Activated T-cell treated with anti-CD3 and anti-CD28 coated beads for 4 hours (primary cell): ENCODE measurements at regions not wholly inside any gene's neighbourhood (a gene's known extent, or its start where the extent isn't known, plus 50 kb on each side); places are given as distances from the start of the nearest gene placed in this dataset.

ENCODE experiments used
- DNase-seq: peaks from one replicate; pipeline ENCODE4 v3.0.0-alpha.2; 2020

- no peak for DNase-seq
Observed at GRCh38 chr2:37550190-37550589, 121.3 kb downstream of the CDC42EP3 start.

DNA sequence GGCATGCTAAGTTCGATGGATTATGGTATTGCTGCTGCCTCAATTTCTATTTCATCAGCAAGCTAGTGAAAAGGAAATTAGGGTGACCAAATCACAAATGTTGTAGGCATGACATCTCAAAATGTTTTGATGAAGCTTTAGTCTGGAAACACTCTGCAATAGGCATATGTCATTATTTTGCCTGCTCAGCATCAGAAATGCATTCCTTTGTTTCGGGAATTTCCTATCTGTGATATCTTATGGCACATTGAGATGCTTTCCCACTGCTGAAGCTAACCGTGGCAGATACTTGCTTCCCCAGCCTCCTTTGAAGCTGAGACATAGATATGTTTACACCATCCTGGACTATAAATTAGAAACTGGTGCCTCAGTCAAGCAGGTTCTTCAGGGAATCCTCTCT, 119.7 kb downstream of the CDC42EP3 start:
- DNase-seq: no peak

GRCh38 chr2:37552339-37552738, 119.1 kb downstream of the CDC42EP3 start:
- no peak for DNase-seq

DNA sequence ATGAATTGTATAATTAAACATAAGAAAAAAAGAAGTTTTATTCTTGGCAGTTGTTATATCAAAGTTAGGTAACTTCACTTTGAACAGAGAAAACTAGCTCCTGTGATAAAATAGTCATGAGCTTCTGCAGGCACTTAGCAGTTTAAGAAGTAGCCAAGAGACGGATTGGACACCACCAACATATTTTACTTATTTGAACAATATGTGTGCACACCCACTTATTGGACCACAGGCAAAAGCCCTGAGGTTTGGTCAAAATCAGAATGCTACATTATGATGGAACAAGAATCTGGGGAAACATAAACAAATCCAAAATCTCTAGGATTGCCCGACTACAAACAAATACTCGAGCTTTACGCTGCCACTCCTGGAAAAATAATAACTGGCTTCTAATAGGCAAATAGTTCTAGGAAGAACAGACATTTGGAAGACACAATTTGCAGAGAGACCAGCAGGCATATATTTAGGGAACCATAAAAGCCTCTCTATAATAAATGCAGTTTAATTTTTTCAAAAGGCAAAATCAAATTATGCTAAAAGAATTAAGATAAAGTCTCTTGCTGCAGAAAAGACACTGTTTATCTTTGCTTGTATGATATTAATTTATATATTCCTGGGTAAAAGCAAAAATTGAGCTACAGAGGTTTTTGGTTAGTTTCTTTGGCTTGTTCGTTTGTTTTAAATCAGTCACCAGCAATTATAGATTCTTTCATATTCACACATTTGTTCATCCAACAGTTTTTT, 117.9 kb downstream of the CDC42EP3 start:
- no peak for DNase-seq

DNA sequence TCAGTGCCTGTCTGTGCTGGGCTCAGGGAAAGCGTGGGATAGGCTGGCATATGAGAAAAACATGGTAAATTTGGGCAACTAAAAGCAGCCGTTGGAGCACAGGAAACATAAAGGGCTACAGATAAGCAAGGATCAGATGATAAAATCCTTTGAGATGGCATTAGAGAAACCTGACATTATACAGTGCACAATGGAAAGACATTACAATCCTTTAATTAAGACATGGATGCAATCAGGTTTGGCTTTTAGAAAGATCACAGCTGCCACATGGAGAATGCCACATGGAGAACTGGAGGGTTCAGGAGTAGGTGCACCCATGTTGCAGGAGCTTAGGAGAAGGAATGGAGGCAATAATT, 117.3 kb downstream of the CDC42EP3 start:
- DNase-seq: no peak

DNA sequence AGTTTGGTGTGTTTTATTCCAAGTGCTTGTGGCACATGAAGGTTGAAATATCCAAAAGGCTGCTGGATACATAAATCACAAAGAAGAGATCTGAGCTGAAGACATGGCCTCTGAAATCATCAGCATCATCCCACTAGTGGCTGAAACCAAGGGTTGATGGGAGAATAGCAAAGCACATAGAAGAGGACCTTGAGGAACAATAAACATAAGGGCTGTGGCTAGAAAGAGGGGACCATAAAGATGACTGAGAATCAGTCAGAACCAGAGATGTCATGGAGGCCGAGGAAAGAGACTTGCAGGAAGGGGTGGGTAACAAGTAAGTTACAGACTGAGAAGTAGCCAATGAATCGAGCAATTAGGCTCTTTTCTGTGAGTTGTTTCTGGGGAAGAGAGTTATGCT, 116.8 kb downstream of the CDC42EP3 start:
- no peak for DNase-seq

GRCh38 chr2:37555457-37555856, 116.0 kb downstream of the CDC42EP3 start:
- no peak for DNase-seq

- DNase-seq: no peak
Observed at GRCh38 chr2:37556256-37556655, 115.2 kb downstream of the CDC42EP3 start.

DNA sequence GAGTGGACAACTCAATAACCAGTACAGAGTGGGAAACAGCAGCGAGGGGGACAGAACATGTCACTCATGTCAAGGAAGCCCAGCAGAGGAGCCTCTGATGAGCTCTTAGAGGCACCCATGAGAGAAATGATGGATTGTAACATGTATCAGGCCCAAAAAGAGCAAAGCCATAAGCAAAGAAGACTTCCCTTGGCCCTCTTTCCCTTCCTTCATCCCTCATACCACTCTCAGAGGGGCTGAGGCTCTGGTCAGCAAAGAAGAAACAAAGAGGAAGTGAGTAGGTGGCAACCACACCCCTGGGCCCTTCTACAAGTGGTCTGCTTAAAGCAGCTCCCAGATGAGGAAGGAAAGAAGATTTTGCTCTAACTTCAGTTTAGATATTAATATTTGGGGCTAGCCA, 112.8 kb downstream of the CDC42EP3 start:
- DNase-seq: no peak

DNA sequence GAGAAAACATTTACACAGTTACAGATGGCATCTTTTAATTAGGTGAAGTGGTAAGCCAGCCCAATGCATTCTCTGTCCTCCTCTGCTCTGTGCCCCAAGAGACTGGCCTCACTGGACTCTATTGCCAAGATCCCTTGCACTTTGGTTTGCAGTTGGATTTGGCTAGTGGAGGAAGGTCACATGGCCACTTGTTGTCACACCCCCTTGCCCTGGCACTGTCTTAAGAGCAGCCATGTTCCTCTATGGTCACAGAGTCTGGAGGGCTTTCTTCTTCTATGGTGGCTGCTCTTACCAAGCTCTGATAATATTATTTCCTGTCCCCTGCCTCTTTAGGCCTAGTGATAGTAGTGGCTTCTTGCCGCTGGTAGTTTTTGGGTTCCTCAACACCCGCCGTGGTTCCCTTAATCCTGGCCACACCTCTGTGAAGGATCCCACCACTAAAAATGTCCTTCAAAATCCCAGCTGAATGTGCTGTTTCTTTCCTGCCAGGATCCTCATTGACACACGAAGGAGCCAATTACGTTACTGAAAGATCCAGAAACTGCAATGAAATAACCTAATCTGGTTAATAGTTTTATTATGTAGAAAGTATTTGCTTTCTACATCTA, 111.1 kb downstream of the CDC42EP3 start:
- DNase-seq: no peak

- DNase-seq: no peak
Observed at GRCh38 chr2:37560863-37561614, 110.4 kb downstream of the CDC42EP3 start.

DNA sequence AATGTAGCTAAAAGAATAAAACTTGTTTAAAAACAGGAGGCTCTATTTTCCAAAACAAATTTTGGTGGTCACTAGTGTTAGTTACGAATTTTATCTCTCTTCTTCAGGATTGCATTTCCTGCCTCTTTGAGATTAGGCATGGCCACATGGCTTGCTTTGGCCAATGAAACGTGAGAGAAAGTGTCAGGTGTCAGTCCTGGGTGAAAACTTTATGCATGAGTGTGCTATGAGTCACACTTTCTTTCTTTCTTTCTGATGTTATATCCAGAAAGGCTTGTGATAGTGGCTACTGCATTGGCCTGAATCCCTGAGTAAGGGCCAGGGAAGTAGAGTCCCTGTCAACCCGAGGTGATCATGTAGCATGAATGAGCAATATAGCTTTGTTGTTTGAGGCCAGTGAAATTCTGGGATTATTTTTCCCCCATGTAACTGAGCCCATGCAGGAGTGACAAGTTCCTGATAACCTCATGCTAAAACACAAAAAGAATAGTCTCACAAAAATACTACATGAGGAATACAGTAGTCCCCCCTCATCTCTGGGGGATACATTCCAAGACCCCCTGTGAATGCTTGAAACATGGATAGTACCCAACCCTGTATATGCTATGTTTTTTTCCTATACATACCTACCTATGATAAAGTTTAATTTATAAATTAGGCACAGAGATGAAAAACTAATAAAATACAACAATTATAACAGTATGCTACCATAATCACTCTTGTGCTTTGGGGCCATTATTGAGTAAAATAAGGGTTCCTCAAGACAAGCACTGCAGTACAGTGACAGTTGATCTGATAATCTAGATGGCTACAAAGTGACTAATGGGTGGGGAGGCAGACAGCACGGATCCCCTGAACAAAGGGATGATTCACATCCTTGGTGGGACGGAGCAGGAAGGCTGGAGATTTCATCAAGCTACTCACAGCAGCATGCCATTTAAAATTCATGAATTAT, 109.5 kb downstream of the CDC42EP3 start:
- DNase-seq: no peak

DNA sequence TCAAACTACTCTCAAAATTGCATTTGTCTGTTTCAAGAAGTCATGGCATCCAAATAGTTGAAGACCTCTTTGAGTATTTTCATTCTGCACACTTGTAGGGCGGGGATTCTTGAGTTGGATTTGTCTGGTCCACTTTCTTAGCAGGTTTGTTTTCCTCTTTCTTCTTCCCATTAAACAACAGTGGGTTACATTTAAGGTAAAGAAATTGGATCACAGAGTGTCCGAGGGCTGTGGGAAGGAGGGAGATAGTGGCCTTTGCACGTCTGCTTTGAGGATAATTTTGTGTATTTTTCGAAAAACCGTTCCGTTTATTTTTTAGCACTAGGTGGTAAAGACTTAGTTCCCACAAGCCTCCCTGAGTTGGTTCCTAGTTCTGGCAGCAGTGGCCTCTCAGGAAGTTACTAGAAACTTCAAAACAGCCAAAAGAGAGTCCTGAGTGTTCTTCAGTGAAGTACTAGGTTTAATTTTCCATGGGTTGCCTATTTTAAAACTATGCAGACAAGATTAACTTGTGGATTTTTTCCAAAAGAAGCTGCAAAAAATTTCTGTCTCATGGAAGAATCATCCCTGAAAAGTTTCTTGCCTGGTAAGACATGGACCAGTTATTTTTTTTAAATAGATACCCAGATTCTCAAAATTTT, 107.9 kb downstream of the CDC42EP3 start:
- DNase-seq: no peak

DNA sequence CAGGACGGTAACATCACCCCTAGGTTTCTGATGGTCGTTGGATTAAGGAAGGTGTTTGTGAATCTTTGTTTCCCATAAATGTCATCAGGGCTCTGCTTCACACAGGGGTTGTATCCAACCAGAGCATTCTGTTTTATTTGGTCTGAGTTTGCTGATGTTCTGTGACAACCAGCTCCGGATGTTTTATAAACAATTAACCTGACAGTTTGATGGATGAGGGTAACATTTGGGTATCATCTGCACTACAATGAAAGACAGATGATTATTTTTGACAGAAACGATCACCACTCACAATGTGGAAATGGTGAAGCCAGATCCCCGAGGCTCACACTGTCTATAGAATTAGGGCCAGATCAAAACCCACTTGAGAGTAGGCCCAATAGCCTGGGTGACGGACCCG, 107.1 kb downstream of the CDC42EP3 start:
- DNase-seq: no peak

DNA sequence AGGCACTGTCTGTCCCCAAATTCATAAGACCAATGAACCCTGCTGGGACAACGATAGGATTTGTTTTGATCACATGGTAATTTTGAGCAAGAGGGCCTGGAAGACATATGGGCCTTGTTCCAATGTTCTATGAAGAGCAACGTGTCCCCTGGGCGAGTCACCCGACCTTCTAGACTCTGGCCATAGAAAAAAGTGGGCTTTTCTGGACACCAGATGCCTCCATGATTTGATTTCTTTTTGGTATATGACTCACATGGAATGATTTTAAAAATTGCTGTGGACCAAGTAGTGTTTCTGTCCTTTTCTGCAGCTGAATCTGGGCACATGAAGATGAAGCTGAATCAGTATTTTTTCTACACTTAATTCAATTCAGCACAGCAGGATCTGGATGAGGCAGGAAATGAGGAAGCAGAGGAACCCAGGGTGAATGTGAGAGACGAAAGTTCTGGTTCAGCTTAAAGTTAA, 104.9 kb downstream of the CDC42EP3 start:
- DNase-seq: no peak

- no peak for DNase-seq
Observed at GRCh38 chr2:37568565-37568964, 102.9 kb downstream of the CDC42EP3 start.

GRCh38 chr2:37569131-37569823, 102.2 kb downstream of the CDC42EP3 start:
- no peak for DNase-seq

DNA sequence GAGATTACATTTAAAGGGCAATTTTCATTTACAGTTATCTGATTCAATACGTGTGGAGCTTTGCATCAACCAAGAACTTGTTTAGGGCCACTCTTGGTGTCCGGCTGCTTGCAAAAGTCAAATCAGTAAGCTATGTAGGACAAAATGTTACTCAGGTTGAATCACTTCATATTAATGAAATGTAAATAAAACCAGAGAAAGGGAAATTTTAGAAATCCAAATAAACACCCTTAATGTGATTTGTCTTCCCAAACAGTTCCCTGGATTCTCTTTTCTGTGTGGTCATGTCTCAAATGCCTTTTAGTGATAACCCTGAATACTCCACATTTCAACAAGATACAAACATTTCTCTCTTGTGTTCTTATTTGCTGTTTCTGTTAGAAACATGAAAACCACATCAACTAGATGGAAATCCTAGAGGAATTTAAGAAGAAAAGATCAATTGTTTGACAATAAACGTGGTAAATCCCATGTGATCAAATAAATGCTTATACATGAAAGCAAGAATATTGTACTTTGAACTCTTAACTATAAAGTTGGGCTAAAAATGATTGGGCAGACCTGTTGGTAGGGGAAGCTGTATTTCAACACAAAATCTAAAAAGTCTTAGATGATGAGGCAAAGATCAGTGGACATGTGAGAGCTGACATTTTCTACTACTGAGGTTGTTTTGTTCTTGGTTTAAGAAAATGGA, 101.3 kb downstream of the CDC42EP3 start:
- no peak for DNase-seq

DNA sequence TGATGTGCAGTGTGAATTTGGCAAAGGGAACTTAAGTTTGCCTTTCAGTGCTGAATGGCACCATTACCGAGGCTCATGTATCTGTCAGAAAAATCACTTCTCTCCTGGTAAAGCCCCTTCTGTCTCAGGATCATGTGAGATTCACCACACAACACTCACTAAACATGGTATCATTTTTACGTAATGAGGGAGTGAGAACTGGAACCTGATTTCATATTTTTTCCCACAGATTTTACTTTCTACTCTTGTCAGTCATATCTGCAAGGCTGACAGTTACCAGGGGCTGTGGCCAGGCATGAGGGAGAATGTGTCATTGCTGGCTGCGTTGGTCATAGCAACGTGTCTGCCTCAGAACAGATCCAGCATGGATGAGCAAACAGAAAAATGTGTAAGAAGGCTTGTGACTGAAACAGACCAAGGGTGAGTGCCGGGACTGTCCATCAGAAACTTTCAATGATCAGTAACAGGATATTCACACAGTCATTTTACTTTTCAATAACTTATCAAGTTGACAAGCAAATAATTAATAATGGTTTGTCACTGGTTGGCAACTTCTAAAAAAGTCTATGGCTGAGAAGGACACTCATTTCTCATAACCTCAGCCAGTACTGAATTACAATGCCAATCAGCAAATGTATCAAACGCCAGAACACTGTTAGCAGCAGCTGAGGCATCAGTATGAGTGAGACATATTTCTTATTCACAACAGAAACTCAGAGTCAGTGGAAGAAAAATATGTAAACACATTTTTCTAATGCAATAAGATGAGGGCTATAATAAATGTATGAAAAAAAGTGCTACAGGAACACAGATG, 100.5 kb downstream of the CDC42EP3 start:
- no peak for DNase-seq

- no peak for DNase-seq
Observed at GRCh38 chr2:37571587-37572136, 99.8 kb downstream of the CDC42EP3 start.
